Hindlimb muscle (tissue), 1 donor: ENCODE measurements at regions not wholly inside any gene's neighbourhood (a gene's known extent, or its start where the extent isn't known, plus 50 kb on each side); places are given as distances from the start of the nearest gene placed in this dataset.
A peak's percentile ranks its signal among the peaks of the same experiment; 100 is the strongest.

Experiments
- DNase-seq: peaks from one replicate; pipeline ENCODE4 v3.0.0-alpha.2; 2013

DNA sequence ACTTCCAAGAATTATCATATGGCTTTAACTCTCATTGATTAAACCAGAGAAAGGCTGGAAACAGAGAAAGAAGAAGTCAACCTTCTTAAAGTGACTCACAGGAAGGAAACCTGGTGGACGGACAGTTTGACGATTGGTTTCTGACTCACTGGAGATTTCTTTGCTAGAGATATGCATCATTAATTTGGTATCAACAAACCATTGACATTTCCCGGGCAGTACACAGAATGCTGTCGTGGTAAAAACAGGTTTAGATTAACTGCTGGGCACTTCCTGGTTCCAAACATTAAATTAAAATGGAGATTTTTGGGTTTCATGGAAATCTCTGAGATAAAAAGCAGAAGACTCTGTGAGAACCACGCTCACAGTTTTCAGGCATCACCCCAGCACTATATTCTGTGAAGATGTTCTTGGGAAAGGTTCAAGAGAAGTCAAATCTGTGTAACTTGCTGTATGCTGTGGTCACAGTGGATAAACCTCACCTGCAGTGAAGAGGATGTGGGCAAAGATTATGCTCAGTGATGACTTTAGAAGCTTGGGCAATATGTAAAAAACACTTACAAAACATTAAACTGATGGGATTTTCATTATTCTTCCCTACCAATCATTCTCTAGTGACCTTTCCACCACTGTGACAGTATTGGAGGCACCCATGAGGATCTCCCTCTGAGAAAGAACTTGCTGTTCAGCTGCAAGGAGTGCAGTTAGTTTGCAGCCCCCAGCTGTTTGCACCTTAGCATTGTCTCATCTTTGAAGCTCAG lies 61.1 kb upstream of the CD44 start:
- no peak for DNase-seq

DNA sequence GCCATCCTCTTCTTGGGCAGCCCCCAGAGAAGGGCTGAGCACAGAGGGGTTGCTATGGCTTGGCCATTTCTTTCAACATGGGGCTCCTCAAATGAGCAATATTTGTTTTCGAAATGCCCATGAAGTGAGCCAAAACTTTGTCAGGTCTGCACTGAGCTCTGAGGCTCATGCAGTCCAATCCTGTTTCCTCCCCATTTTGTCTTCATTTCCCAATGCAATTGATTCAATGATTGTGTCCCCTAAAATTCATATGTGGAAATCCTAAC lies 60.6 kb upstream of the CD44 start:
- DNase-seq, result no peak

DNA sequence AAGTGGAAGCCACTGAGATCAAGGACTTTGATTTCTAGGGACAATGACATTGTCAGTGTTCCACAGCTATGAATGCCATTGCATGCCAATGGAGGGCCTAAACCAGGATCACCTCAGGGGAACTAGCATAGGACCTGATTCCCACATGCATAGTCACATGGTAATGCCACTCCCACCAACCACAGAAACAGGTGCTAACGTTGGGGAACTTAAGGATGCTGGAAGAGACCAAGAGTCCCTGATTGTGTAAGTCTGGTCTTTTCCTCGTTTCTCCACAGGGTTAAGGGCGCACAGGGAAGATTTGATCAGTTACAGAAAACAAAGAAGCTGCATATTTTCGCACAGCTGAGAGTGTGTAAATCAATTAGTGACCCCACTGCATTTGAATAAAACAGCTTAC lies 59.4 kb upstream of the CD44 start:
- no peak for DNase-seq

DNA sequence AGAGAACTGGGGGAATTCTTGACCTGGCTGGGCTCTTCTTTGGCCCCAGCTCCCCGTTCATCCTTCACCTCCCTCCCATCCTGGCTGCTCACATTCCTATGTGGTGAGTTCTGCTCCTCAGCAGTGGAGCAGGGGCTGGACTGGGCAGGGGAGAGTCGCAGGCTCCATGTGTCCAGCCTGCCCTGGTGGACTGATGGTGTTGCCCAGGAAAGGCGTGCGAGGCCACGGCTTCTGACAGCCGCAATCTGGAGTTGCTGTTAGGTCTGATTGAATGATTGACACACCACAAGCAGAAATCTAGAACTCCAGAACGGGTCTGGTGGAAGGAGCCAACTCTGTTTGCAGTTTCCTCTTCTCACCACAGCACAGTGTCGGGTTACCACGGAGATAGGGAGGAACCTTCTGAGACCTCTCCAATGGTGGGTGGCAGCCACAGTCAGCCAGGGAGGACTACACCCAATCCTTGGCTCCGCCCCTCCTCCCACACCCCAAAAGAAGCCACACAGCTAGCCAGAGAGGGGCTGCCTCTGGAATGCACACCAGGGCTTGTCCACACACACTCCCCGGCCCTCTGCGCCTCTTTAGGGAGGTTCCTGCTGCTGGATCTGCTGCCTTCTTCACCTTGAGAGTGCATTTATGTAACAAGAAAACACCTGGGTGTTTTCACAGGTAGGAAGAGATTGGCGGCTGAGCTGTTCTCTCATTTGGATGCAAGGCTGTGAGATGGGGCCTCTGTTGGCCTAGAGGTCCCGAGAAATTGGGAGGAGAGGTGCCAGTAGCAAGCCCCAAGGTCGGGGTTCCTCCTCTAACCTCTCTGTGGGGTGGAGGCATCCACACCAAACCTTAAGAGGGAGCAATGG lies 56.4 kb upstream of the CD44 start:
- peak; percentile 58 for DNase-seq

DNA sequence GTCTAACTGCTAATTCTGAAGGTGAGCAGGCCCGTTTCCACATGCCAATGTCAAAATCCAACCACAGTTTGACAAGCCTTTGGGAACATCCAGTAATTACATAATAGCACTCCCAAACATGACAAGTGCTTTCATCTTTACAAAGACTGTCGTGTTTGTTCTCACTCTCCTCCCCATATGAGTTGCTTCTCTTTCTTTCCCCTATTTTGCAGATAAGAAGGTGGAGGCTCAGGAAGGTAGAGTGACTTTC lies 55.9 kb upstream of the CD44 start:
- DNase-seq, result no peak

DNA sequence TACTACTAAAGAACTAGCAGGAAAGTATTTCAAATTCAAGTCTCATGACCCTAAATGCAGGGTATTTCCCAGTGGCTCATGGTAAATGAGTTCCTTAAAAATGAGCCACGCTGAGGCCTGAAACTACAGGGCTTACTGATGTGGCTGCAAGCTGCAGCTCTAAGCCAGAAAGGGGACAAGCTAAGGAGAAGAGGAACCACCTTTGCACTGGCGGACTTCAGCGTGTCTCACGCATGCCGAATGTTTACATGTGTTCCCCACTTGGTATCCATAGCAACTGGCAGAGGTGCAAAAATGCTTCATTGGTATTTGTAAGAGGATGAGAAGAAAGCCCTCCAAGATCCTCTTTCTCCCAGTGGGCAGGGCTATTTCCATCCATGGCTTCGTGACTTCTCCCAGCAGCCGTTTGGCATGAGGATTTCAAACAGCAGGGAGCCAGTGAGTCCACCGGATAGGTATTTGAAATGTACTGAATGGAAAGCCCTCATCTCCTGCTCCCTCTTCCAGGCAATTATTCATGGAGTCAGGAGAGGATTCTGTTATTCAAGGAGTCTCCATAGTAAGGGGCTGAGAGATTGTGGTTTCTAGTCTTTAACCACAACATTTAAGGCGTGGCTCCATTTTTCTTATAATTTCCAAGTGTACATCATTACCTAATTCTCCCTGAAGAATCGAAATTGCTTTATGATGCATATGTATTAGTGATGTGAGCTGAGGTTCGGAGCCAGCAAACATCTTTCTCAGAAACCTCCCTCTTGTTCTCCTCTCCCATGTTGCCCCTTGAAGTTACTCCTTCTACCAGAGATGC lies 55.3 kb upstream of the CD44 start:
- peak; percentile 93 for DNase-seq

DNA sequence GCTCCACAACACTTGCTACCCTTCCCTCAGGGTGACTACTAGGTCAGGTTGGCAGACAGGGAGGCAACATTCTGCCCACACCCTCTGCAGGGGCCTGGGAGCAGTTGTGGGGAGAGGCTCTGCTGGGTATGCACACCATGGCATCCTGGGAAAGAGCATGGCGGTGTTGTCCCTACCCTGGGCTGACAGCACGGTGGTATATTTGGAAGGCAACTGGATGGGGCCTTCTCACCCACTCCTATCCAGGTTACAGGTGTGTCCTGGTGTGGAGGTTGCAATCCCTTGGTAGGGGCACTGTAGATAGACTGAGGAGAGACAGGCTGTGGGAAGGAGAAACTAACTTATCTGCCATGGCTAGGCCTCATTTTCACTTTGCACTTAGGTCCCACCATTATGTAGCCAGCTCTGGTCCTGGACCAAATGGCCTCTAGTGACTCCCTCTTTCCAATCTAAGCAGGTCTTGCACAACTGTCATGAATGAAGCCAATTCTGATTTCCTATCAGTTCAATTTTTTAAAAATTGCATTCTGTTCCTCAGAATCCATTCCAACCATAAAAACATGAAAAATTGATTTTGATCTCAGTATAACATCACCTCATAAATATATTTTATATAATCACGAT lies 54.0 kb upstream of the CD44 start:
- DNase-seq, result no peak

DNA sequence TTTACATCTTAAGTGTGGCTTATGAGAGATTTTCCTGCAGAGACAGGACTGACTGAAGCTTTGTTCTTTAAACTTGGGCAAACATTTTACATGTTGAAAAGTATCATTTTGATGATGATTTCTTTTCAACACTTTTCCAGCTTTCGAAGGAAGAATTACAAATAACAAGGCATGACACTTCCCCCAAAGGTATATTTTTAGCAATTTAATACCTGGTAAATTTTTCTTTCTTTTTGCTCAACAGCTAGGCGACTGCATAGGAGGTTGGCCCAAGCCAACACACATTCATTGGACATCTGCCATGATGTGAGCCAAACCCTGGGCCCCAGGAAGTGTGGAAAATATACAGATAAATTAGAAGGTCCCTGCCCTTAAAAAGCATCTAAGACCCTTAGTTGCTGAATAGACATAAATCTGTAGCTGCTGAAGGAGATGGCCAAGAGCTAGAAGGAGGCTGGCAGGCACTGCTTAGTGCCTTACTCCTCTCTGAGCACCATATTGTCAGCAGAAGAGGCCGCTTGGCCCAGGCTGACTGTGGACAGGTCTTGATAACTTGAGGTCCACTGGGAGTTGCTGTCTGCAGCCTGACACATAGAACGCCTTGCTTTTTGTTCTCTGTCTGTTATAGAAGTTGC lies 53.3 kb upstream of the CD44 start:
- no peak for DNase-seq

DNA sequence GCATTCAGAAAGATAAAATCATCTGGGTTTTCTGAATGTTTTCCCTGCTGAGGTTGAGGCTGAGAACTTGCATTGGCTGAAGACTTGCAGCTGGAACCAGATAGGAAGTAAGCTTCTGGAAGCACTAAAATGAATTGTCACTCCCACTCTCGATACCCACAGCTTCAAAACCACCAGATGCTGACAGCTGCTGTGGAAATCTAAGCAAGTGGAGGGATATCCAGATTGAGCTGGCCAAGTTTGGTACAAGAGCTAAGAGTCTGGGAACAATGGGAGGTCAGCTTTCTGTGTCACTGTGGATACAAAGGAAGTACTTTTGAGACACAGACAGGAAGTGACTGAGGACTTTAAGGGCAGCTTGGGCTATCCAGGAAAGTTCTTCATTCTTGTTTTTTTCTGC lies 51.3 kb upstream of the CD44 start:
- DNase-seq, result no peak

DNA sequence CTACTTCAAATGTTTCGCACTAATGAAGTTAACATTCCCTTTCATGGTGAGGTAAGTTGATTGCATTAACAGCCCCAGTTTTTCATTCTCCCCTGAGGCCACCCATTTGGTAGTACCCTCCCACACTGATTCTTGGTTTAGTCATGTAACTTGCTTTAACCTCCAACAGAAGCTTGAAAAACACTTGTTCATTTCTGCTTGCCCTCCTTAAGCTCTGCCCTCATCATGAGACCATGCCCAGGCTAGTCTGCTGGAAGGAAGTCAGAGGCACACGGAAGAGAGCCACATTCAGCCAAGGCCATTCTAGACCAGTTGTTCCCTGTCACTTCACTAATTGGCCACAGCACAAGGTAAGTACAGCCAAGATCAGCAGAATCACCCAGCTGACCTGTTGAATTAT lies 50.7 kb upstream of the CD44 start:
- no peak for DNase-seq

DNA sequence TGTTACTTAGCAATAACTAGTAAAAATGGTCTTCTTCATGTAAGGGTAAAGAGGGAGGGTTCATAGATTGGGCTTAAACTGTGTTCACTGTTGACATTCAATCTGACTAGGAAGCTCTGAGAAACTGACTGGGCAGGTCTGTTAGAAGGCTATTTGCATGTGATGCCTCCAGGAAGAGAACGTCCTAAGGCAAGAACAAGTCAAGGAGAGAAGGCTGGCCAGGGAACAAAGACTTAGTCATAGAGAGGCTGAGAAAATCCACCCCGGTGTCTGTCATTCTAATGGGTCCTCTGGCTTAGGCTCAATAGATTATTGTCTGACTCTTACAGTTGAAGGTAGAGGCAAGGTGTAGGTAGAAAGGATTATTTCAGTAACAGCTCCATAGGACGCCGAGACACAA lies 50.3 kb upstream of the CD44 start:
- DNase-seq, result no peak
